Body of pancreas (tissue), 4 donors: ENCODE measurements at regions not wholly inside any gene's neighbourhood (a gene's known extent, or its start where the extent isn't known, plus 50 kb on each side); places are given as distances from the start of the nearest gene placed in this dataset.

Experiments
- CTCF ChIP-seq, 7 experiments: fragments of 450-650 bp in 4 of 7; fragments of 200-600 bp in 3 of 7; sonication (generic) in 3 of 7; IDR thresholded peaks; one replicate each; pipeline ENCODE4 v1.5.1; 2016 to 2019; ENCODE audit warnings: antibody characterized with exemption in 7 of 7
- POLR2A ChIP-seq, 3 donors: fragments of 450-650 bp; IDR thresholded peaks; one replicate each; pipeline ENCODE4 v1.6.1; 2016; ENCODE audit warnings: antibody characterized with exemption in 3 of 3, mild to moderate bottlenecking in 2 of 3

- TF ChIP-seq CTCF (IDR thresholded peaks at IDR 0.05) (no peak), POLR2A (IDR thresholded peaks at IDR 0.05) (no peak)
These were observed 75.3 kb upstream of the PJA2 start for GRCh38 chr5:109485030-109485429.
